ENCODE measurements at regions not wholly inside any gene's neighbourhood (a gene's known extent, or its start where the extent isn't known, plus 50 kb on each side); places are given as distances from the start of the nearest gene placed in this dataset.

DNA sequence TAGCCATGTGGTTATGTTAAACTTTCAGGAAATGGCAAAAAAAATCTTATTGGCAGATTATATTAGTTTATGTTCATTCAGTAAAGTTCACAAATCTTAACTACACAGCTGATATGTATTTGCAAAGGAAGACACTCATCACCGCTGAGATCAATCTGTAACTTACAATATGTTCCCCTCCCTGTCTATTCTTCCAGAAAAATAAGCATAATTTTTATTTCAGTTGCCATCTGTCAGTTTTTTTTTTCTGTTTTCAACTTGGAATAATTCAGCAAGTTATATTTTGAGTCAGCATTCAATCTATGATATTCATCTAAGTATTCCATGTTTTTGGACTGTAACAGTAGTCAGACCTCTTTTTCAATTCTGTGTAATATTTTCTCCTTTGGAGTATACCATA lies 1019.9 kb upstream of the PTPRD start:
- TF ChIP-seq, protein P1, sequence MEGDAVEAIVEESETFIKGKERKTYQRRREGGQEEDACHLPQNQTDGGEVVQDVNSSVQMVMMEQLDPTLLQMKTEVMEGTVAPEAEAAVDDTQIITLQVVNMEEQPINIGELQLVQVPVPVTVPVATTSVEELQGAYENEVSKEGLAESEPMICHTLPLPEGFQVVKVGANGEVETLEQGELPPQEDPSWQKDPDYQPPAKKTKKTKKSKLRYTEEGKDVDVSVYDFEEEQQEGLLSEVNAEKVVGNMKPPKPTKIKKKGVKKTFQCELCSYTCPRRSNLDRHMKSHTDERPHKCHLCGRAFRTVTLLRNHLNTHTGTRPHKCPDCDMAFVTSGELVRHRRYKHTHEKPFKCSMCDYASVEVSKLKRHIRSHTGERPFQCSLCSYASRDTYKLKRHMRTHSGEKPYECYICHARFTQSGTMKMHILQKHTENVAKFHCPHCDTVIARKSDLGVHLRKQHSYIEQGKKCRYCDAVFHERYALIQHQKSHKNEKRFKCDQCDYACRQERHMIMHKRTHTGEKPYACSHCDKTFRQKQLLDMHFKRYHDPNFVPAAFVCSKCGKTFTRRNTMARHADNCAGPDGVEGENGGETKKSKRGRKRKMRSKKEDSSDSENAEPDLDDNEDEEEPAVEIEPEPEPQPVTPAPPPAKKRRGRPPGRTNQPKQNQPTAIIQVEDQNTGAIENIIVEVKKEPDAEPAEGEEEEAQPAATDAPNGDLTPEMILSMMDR (IDR thresholded peaks at IDR 0.05), result no peak
- Mint-ChIP-seq H3K4me1 (ENCODE audit: unreplicated experiment) (no peaks in the 10 kb centered on the region), H3K4me3 (ENCODE audit: unreplicated experiment) (no peak overlapping the region), H3K36me3 (ENCODE audit: unreplicated experiment) (no peaks in the 10 kb centered on the region), H3K9me3 (ENCODE audit: unreplicated experiment) (peaks cover 32% of the 10 kb centered on the region), H3K27ac (ENCODE audit: unreplicated experiment) (no peak overlapping the region), H3K27me3 (ENCODE audit: unreplicated experiment) (no peaks in the 10 kb centered on the region)
- DNase-seq (ENCODE audit: extremely low spot score, unreplicated experiment), result no peak

GRCh38 chr9:11646831-11647230 lies 1034.0 kb upstream of the PTPRD start:
- H3K4me3 Mint-ChIP-seq (ENCODE audit: unreplicated experiment), result no peak overlapping the region
- no peak for DNase-seq (ENCODE audit: extremely low spot score, unreplicated experiment)
- H3K36me3 Mint-ChIP-seq (ENCODE audit: unreplicated experiment), result no peaks in the 10 kb centered on the region

DNA sequence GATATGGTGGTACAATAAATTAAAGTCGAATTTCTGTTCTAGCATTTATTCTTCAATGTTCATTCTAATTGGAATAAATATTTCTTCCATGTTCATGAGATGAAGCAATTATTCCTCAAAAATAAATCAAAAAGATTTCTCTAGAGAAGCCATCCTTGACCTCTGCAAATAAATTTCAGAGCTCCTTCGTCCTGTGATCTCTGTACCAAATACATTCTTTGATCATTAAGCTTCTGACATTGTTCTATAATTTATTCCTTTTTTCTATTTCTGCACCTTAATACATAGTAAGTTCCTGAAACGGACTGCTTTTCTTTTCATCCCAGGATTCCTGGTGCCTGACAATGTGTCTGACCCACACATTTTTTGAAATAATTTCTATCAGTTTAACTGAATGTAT lies 1039.3 kb upstream of the TYRP1 start:
- Mint-ChIP-seq H3K4me1 (ENCODE audit: unreplicated experiment) (no peaks in the 10 kb centered on the region), H3K27me3 (ENCODE audit: unreplicated experiment) (no peaks in the 10 kb centered on the region), H3K9me3 (ENCODE audit: unreplicated experiment) (no peaks in the 10 kb centered on the region), H3K36me3 (ENCODE audit: unreplicated experiment) (no peaks in the 10 kb centered on the region), H3K4me3 (ENCODE audit: unreplicated experiment) (no peak overlapping the region), H3K27ac (ENCODE audit: unreplicated experiment) (no peak overlapping the region)
- DNase-seq (ENCODE audit: extremely low spot score, unreplicated experiment), result no peak
- TF ChIP-seq, protein P1 (IDR thresholded peaks at IDR 0.05), result no peak

More at GRCh38 chr9:11646831-11647230, 1034.0 kb upstream of the PTPRD start:
- Mint-ChIP-seq H3K27ac (ENCODE audit: unreplicated experiment) (no peak overlapping the region), H3K4me1 (ENCODE audit: unreplicated experiment) (no peaks in the 10 kb centered on the region), H3K27me3 (ENCODE audit: unreplicated experiment) (no peaks in the 10 kb centered on the region), H3K9me3 (ENCODE audit: unreplicated experiment) (peaks cover 11% of the 10 kb centered on the region)
- TF ChIP-seq, protein P1 (IDR thresholded peaks at IDR 0.05), result no peak

DNA sequence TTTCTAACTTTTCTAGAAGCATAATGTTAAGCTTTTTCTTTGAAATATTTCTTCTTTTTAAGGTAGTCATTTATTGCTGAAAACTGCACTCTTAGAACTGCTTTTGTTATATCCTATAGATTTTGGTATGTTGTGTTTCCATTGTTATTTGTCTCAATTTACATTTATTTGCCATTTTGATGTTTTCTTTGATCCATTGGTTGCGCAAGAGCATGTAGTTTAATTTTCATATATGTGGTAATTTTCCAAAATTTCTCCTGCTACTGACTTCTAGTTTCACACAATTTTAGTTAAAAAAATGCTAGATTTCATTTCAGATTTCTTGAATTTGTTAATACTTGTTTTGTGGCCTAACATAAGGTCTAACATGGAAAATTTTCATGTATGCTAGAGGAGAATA lies 1029.3 kb upstream of the TYRP1 start:
- no peak for DNase-seq (ENCODE audit: extremely low spot score, unreplicated experiment)
- TF ChIP-seq, protein P1 (IDR thresholded peaks at IDR 0.05), result no peak
- Mint-ChIP-seq H3K27ac (ENCODE audit: unreplicated experiment) (no peak overlapping the region), H3K9me3 (ENCODE audit: unreplicated experiment) (no peaks in the 10 kb centered on the region), H3K4me3 (ENCODE audit: unreplicated experiment) (no peak overlapping the region), H3K36me3 (ENCODE audit: unreplicated experiment) (no peaks in the 10 kb centered on the region), H3K4me1 (ENCODE audit: unreplicated experiment) (no peaks in the 10 kb centered on the region), H3K27me3 (ENCODE audit: unreplicated experiment) (no peaks in the 10 kb centered on the region)

DNA sequence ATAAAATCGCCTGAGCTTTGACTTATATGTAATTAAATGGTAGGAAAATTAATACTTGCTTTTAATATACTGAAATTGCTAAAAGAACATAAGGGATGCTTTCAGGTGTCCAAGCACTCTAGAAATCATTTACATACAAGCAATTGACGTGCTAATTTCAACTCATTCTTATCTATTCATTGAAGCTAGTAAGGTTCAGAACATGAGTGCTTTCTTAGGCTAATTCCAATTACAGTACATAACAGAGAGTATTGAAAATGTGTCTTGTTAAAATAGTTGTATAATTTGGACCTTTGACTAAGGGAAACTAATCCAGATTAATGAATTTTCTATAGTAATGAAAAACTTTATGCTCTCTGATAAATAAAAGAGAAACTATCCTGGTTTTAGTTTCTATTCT lies 1016.4 kb upstream of the TYRP1 start:
- TF ChIP-seq, protein P1 (IDR thresholded peaks at IDR 0.05), result no peak
- Mint-ChIP-seq H3K27ac (ENCODE audit: unreplicated experiment) (no peak overlapping the region), H3K27me3 (ENCODE audit: unreplicated experiment) (no peaks in the 10 kb centered on the region), H3K4me3 (ENCODE audit: unreplicated experiment) (no peak overlapping the region), H3K36me3 (ENCODE audit: unreplicated experiment) (no peaks in the 10 kb centered on the region), H3K9me3 (ENCODE audit: unreplicated experiment) (peaks cover 25% of the 10 kb centered on the region), H3K4me1 (ENCODE audit: unreplicated experiment) (no peaks in the 10 kb centered on the region)
- DNase-seq (ENCODE audit: extremely low spot score, unreplicated experiment), result no peak

All from osteocyte (in vitro differentiated cells).